ENCODE measurements at regions not wholly inside any gene's neighbourhood (a gene's known extent, or its start where the extent isn't known, plus 50 kb on each side); places are given as distances from the start of the nearest gene placed in this dataset.
A peak's percentile ranks its signal among the peaks of the same experiment; 100 is the strongest.

- Mint-ChIP-seq H3K4me1 (ENCODE audit: insufficient read depth, unreplicated experiment) (peaks cover 18% of the 10 kb centered on the region), H3K27ac (ENCODE audit: low read depth, unreplicated experiment) (no peak overlapping the region), H3K4me3 (ENCODE audit: unreplicated experiment) (no peak overlapping the region), H3K9me3 (ENCODE audit: unreplicated experiment) (no peaks in the 10 kb centered on the region), H3K36me3 (ENCODE audit: insufficient read depth, unreplicated experiment) (no peaks in the 10 kb centered on the region), H3K27me3 (ENCODE audit: insufficient read depth, unreplicated experiment) (no peaks in the 10 kb centered on the region)
- intact Hi-C loops (cut with micrococcal nuclease) = no loop called here
- TF ChIP-seq CTCF (IDR thresholded peaks at IDR 0.05; ENCODE audit: unreplicated experiment) = no peak
- no TSS peak for BruUV-seq (replicated peaks)
- no peak for DNase-seq (ENCODE audit: unreplicated experiment)
- CTCF ChIA-PET = interaction anchor here (0.7 to 1.3 kb wide), 4 partner anchors 13 to 1115 kb away, joined by 3 to 4 read pairs (median 4); no protein-coding TSS in a partner anchor
- POLR2A ChIA-PET = interaction anchor here (1.0 to 1.9 kb wide), 2 partner anchors 14 kb away, joined by 4 to 7 read pairs; no protein-coding TSS in a partner anchor
Observed at GRCh38 chr5:167745868-167746267, 545.6 kb upstream of the WWC1 start.

GRCh38 chr5:167750586-167750985 is 540.9 kb upstream of the WWC1 start:
- no peak overlapping the region for H3K27ac Mint-ChIP-seq (ENCODE audit: low read depth, unreplicated experiment)
- intact Hi-C loops (cut with micrococcal nuclease) = no loop called here
- POLR2A ChIA-PET = interaction anchor here (1.1 kb wide), 1 partner anchor 20 kb away, joined by 3 read pairs; no protein-coding TSS in a partner anchor
- no peaks in the 10 kb centered on the region for H3K27me3 Mint-ChIP-seq (ENCODE audit: insufficient read depth, unreplicated experiment)
- peaks cover 8% of the 10 kb centered on the region for H3K4me1 Mint-ChIP-seq (ENCODE audit: insufficient read depth, unreplicated experiment)
- no TSS peak for BruUV-seq (replicated peaks)
- no peak for TF ChIP-seq CTCF (IDR thresholded peaks at IDR 0.05; ENCODE audit: unreplicated experiment)
- DNase-seq (ENCODE audit: unreplicated experiment) = no peak
- CTCF ChIA-PET = interaction anchor here (0.8 to 1.0 kb wide), 2 partner anchors 51 to 55 kb away, joined by 3 to 4 read pairs; no protein-coding TSS in a partner anchor
- no peaks in the 10 kb centered on the region for H3K9me3 Mint-ChIP-seq (ENCODE audit: unreplicated experiment)
- H3K36me3 Mint-ChIP-seq (ENCODE audit: insufficient read depth, unreplicated experiment) = no peaks in the 10 kb centered on the region
- H3K4me3 Mint-ChIP-seq (ENCODE audit: unreplicated experiment) = no peak overlapping the region

GRCh38 chr5:167752936-167753335 is 538.5 kb upstream of the WWC1 start:
- intact Hi-C loops (cut with micrococcal nuclease) = no loop called here
- no TSS peak for BruUV-seq (replicated peaks)
- POLR2A ChIA-PET = interaction anchor here (0.9 to 1.8 kb wide), 2 partner anchors 9 to 11 kb away, joined by 4 read pairs; no protein-coding TSS in a partner anchor
- no peak overlapping the region for H3K27ac Mint-ChIP-seq (ENCODE audit: low read depth, unreplicated experiment)
- H3K4me3 Mint-ChIP-seq (ENCODE audit: unreplicated experiment) = no peak overlapping the region
- no peak for TF ChIP-seq CTCF (IDR thresholded peaks at IDR 0.05; ENCODE audit: unreplicated experiment)
- CTCF ChIA-PET = interaction anchor here (0.5 to 1.7 kb wide), 3 partner anchors 31 to 1798 kb away, joined by 3 to 4 read pairs (median 4); no protein-coding TSS in a partner anchor
- peak; percentile 35 for DNase-seq (ENCODE audit: unreplicated experiment)
- H3K4me1 Mint-ChIP-seq (ENCODE audit: insufficient read depth, unreplicated experiment) = peaks cover 8% of the 10 kb centered on the region
- H3K27me3 Mint-ChIP-seq (ENCODE audit: insufficient read depth, unreplicated experiment) = no peaks in the 10 kb centered on the region
- H3K36me3 Mint-ChIP-seq (ENCODE audit: insufficient read depth, unreplicated experiment) = no peaks in the 10 kb centered on the region
- H3K9me3 Mint-ChIP-seq (ENCODE audit: unreplicated experiment) = no peaks in the 10 kb centered on the region

- Mint-ChIP-seq H3K36me3 (ENCODE audit: insufficient read depth, unreplicated experiment) (no peaks in the 10 kb centered on the region), H3K27me3 (ENCODE audit: insufficient read depth, unreplicated experiment) (no peaks in the 10 kb centered on the region), H3K4me1 (ENCODE audit: insufficient read depth, unreplicated experiment) (peaks cover 8% of the 10 kb centered on the region), H3K4me3 (ENCODE audit: unreplicated experiment) (no peak overlapping the region), H3K9me3 (ENCODE audit: unreplicated experiment) (no peaks in the 10 kb centered on the region), H3K27ac (ENCODE audit: low read depth, unreplicated experiment) (no peak overlapping the region)
- POLR2A ChIA-PET = interaction anchor here (0.9 to 1.8 kb wide), 2 partner anchors 10 to 15 kb away, joined by 3 to 4 read pairs; no protein-coding TSS in a partner anchor
- intact Hi-C loops (cut with micrococcal nuclease) = no loop called here
- no peak for TF ChIP-seq CTCF (IDR thresholded peaks at IDR 0.05; ENCODE audit: unreplicated experiment)
- no TSS peak for BruUV-seq (replicated peaks)
- no peak for DNase-seq (ENCODE audit: unreplicated experiment)
- CTCF ChIA-PET = interaction anchor here (0.5 to 1.7 kb wide), 3 partner anchors 31 to 293 kb away, joined by 4 to 6 read pairs (median 4); no protein-coding TSS in a partner anchor
Observed at GRCh38 chr5:167753725-167754490, 537.5 kb upstream of the WWC1 start.

Measured in MCF 10A (cell line).